HCEC 1CT (cell line): ENCODE measurements at regions not wholly inside any gene's neighbourhood (a gene's known extent, or its start where the extent isn't known, plus 50 kb on each side); places are given as distances from the start of the nearest gene placed in this dataset.
"Not testable (repeated sequence)": the region's sequence is repeated elsewhere in the genome, so short reads cannot be mapped to it uniquely, and the experiment has no call there.

Experiments used
- DNase-seq: peaks from one replicate; pipeline ENCODE4 v3.0.0-alpha.2; 2017

- no peak for DNase-seq
These were observed 603.0 kb downstream of the NR2F1-AS1 start for GRCh38 chr5:92977846-92978540.

- DNase-seq: no peak
These were observed 604.9 kb downstream of the NR2F1-AS1 start for GRCh38 chr5:92976156-92976555.

GRCh38 chr5:92969781-92970237 lies 611.2 kb downstream of the NR2F1-AS1 start:
- no peak for DNase-seq

GRCh38 chr5:92969191-92969780 lies 611.7 kb downstream of the NR2F1-AS1 start:
- DNase-seq: no peak

GRCh38 chr5:92963800-92964199 lies 617.2 kb downstream of the NR2F1-AS1 start:
- DNase-seq: no peak

- no peak for DNase-seq
These were observed 618.3 kb downstream of the NR2F1-AS1 start for GRCh38 chr5:92962752-92963151.

GRCh38 chr5:92956886-92957285 lies 624.1 kb downstream of the NR2F1-AS1 start:
- DNase-seq: no peak

GRCh38 chr5:92952243-92952642 lies 628.8 kb downstream of the NR2F1-AS1 start:
- DNase-seq: no peak

GRCh38 chr5:92951746-92952145 lies 629.3 kb downstream of the NR2F1-AS1 start:
- no peak for DNase-seq

- DNase-seq: no peak
These were observed 634.5 kb downstream of the NR2F1-AS1 start for GRCh38 chr5:92946546-92946945.

- DNase-seq: peak; percentile 35
These were observed 635.4 kb downstream of the NR2F1-AS1 start for GRCh38 chr5:92945605-92946097.

GRCh38 chr5:92944903-92945604 lies 636.0 kb downstream of the NR2F1-AS1 start:
- DNase-seq: peak; percentile 24

GRCh38 chr5:92944337-92944736 lies 636.7 kb downstream of the NR2F1-AS1 start:
- no peak for DNase-seq

GRCh38 chr5:92942762-92943161 lies 638.3 kb downstream of the NR2F1-AS1 start:
- DNase-seq: no peak

- no peak for DNase-seq
These were observed 639.2 kb downstream of the NR2F1-AS1 start for GRCh38 chr5:92941806-92942205.

GRCh38 chr5:92939428-92939827 lies 641.6 kb downstream of the NR2F1-AS1 start:
- no peak for DNase-seq

GRCh38 chr5:92937396-92937795 lies 643.6 kb downstream of the NR2F1-AS1 start:
- DNase-seq: not testable (repeated sequence)

GRCh38 chr5:92930057-92930456 lies 651.0 kb downstream of the NR2F1-AS1 start:
- no peak for DNase-seq

- DNase-seq: no peak
These were observed 653.7 kb downstream of the NR2F1-AS1 start for GRCh38 chr5:92927291-92927778.

- no peak for DNase-seq
These were observed 657.1 kb downstream of the NR2F1-AS1 start for GRCh38 chr5:92923885-92924284.

- no peak for DNase-seq
These were observed 658.6 kb downstream of the NR2F1-AS1 start for GRCh38 chr5:92922231-92922967.

GRCh38 chr5:92917044-92917443 lies 664.0 kb downstream of the NR2F1-AS1 start:
- no peak for DNase-seq

- peak; percentile 50 for DNase-seq
These were observed 665.0 kb downstream of the NR2F1-AS1 start for GRCh38 chr5:92916036-92916435.
